IMR-90 (cell line): ENCODE measurements at regions not wholly inside any gene's neighbourhood (a gene's known extent, or its start where the extent isn't known, plus 50 kb on each side); places are given as distances from the start of the nearest gene placed in this dataset.

Experiments used
- ATAC-seq: fragments of 200-7000 bp; cut with Tn5 transposase; 2 replicates; pipeline ENCODE4 v1.9.1; 2020; ENCODE audit warnings: low read depth, mild to moderate bottlenecking, moderate library complexity
- BruUV-seq: library from RNA; stranded (reverse); fragments of 400-500 nt; replicated peaks from 2 replicates; lab custom pipeline; 2021; lab: Mats Ljungman, UMichigan
- CTCF ChIA-PET: fragments of 300-600 bp; formaldehyde crosslinking; extraction: SDS; loops from one replicate; lab custom pipeline; 2021; ENCODE audit warnings: antibody characterized with exemption; lab: Yijun Ruan, JAX
- POLR2A ChIA-PET: fragments of 300-600 bp; sonication (Branson Sonifier 250); formaldehyde crosslinking; loops from one replicate; lab custom pipeline; 2022; ENCODE audit warnings: antibody characterized with exemption; ENCODE audit not compliant: unreplicated experiment; lab: Charles Lee
- DNase-seq: peaks from one replicate; pipeline ENCODE4 v3.0.0; 2013
- H2AFZ ChIP-seq: replicated peaks from 2 replicates; pipeline ENCODE3; 2013; ENCODE audit warnings: low read length, mild to moderate bottlenecking; ENCODE audit not compliant: poor library complexity
- H2AK5ac ChIP-seq: 2 replicates; pipeline ENCODE4 v1.6.1; 2013; ENCODE audit warnings: low read depth, low read length, inconsistent platforms
- H2AK9ac ChIP-seq: replicated peaks from 2 replicates; pipeline ENCODE3; 2013; ENCODE audit warnings: mild to moderate bottlenecking, low read depth, low read length, moderate library complexity; ENCODE audit not compliant: poor library complexity
- H2BK120ac ChIP-seq: 2 replicates; pipeline ENCODE4 v1.6.1; 2013; ENCODE audit warnings: low read depth, low read length, inconsistent platforms
- H2BK15ac ChIP-seq: 3 replicates; pipeline ENCODE4 v1.6.1; 2013; ENCODE audit warnings: low read depth, low read length, inconsistent platforms
- H2BK20ac ChIP-seq: 2 replicates; pipeline ENCODE4 v1.6.1; 2013; ENCODE audit warnings: low read depth, mild to moderate bottlenecking, inconsistent platforms, low read length, moderate library complexity
- H2BK5ac ChIP-seq: 2 replicates; pipeline ENCODE4 v1.6.1; 2013; ENCODE audit warnings: mild to moderate bottlenecking, low read depth, low read length, inconsistent platforms; ENCODE audit not compliant: poor library complexity, severe bottlenecking
- H3K14ac ChIP-seq: replicated peaks from 2 replicates; pipeline ENCODE4 v1.6.1; 2013; ENCODE audit warnings: low read depth, low read length, inconsistent platforms
- H3K18ac ChIP-seq: 2 replicates; pipeline ENCODE4 v1.6.1; 2013; ENCODE audit warnings: low read depth, low read length, control low read depth
- H3K23ac ChIP-seq: 2 replicates; pipeline ENCODE4 v1.6.1; 2013; ENCODE audit warnings: low read depth, low read length, inconsistent platforms
- H3K27ac ChIP-seq: 2 replicates; pipeline ENCODE4 v1.5.1; 2013; ENCODE audit warnings: mild to moderate bottlenecking, control low read depth, low read length; ENCODE audit not compliant: insufficient read depth
- H3K27me3 ChIP-seq: 2 replicates; pipeline ENCODE4 v1.6.1; 2013; ENCODE audit warnings: low read length; ENCODE audit not compliant: control insufficient read depth, insufficient read depth
- H3K36me3 ChIP-seq: 2 replicates; pipeline ENCODE4 v1.6.1; 2013; ENCODE audit warnings: low read length, mixed read lengths; ENCODE audit not compliant: control insufficient read depth, insufficient read depth
- H3K4ac ChIP-seq: 2 replicates; pipeline ENCODE4 v1.6.1; 2013; ENCODE audit warnings: low read depth, low read length, inconsistent platforms
- H3K4me1 ChIP-seq: 2 replicates; pipeline ENCODE4 v1.6.1; 2013; ENCODE audit warnings: low read length, mixed read lengths; ENCODE audit not compliant: control insufficient read depth, insufficient read depth
- H3K4me2 ChIP-seq: 2 replicates; pipeline ENCODE4 v1.6.1; 2013; ENCODE audit warnings: low read depth, mild to moderate bottlenecking, control low read depth, low read length, moderate library complexity
- H3K4me3 ChIP-seq: 2 replicates; pipeline ENCODE4 v1.5.1; 2013; ENCODE audit warnings: low read depth, mild to moderate bottlenecking, control low read depth, low read length, moderate library complexity; ENCODE audit not compliant: insufficient read depth
- H3K56ac ChIP-seq: 2 replicates; pipeline ENCODE4 v1.6.1; 2013; ENCODE audit warnings: low read length, inconsistent platforms; ENCODE audit not compliant: insufficient read depth; ENCODE audit errors: extremely low read depth
- H3K79me1 ChIP-seq, 2 experiments: 2 replicates each; pipeline ENCODE4 v1.6.1; 2013; ENCODE audit warnings: low read length in 2 of 2, inconsistent platforms in 1 of 2, low read depth in 1 of 2
- H3K9ac ChIP-seq: 2 replicates; pipeline ENCODE4 v1.6.1; 2013; ENCODE audit warnings: low read depth, low read length, control low read depth
- H3K9me1 ChIP-seq: 2 replicates; pipeline ENCODE4 v1.6.1; 2013; ENCODE audit warnings: low read length, inconsistent platforms; ENCODE audit not compliant: insufficient read depth
- H3K9me3 ChIP-seq: 2 replicates; pipeline ENCODE4 v1.6.1; 2013; ENCODE audit warnings: low read length; ENCODE audit not compliant: control insufficient read depth, insufficient read depth
- H4K20me1 ChIP-seq: 2 replicates; pipeline ENCODE4 v1.6.1; 2013; ENCODE audit warnings: low read length, inconsistent platforms; ENCODE audit not compliant: insufficient read depth
- H4K5ac ChIP-seq: 2 replicates; pipeline ENCODE4 v1.6.1; 2013; ENCODE audit warnings: mild to moderate bottlenecking, low read depth, low read length, control low read depth
- H4K8ac ChIP-seq, 2 experiments: 2 replicates each; pipeline ENCODE4 v1.6.1; 2013; ENCODE audit warnings: low read depth in 2 of 2, low read length in 2 of 2, control low read depth in 1 of 2, inconsistent platforms in 1 of 2
- H4K91ac ChIP-seq: 2 replicates; pipeline ENCODE4 v1.6.1; 2013; ENCODE audit warnings: low read depth, low read length, inconsistent platforms; ENCODE audit not compliant: insufficient read depth
- CEBPB ChIP-seq: IDR thresholded peaks from 2 replicates; pipeline ENCODE4 v1.6.1; 2012; ENCODE audit warnings: low read depth, low read length, improper control_type of control experiment
- CHD1 ChIP-seq: IDR thresholded peaks from 2 replicates; pipeline ENCODE4 v1.6.1; 2012; ENCODE audit warnings: low read depth, low read length, improper control_type of control experiment
- FOS ChIP-seq: fragments of 150-350 bp; IDR thresholded peaks from 2 replicates; pipeline ENCODE4 v1.6.1; 2016; ENCODE audit warnings: low read depth, low read length
- MAFK ChIP-seq: IDR thresholded peaks from 2 replicates; pipeline ENCODE4 v1.6.1; 2012; ENCODE audit warnings: low read depth, low read length, improper control_type of control experiment
- MAZ ChIP-seq: IDR thresholded peaks from 2 replicates; pipeline ENCODE4 v1.6.1; 2012; ENCODE audit warnings: low read depth, mild to moderate bottlenecking, low read length, improper control_type of control experiment, moderate library complexity, borderline replicate concordance
- MXI1 ChIP-seq: IDR thresholded peaks from 2 replicates; pipeline ENCODE4 v1.6.1; 2012; ENCODE audit warnings: low read depth, mild to moderate bottlenecking, low read length, moderate library complexity, borderline replicate concordance
- NFE2L2 ChIP-seq: fragments of 150-350 bp; IDR thresholded peaks from 2 replicates; pipeline ENCODE4 v1.6.1; 2016; ENCODE audit warnings: low read depth, mild to moderate bottlenecking, low read length
- POLR2A ChIP-seq: IDR thresholded peaks from 2 replicates; pipeline ENCODE4 v1.6.1; 2012; ENCODE audit warnings: mild to moderate bottlenecking, low read depth, low read length
- RAD21 ChIP-seq: IDR thresholded peaks from 2 replicates; pipeline ENCODE4 v1.6.1; 2012; ENCODE audit warnings: low read length, improper control_type of control experiment
- RCOR1 ChIP-seq: IDR thresholded peaks from 2 replicates; pipeline ENCODE4 v1.6.1; 2012; ENCODE audit warnings: mild to moderate bottlenecking, low read length, improper control_type of control experiment; ENCODE audit not compliant: insufficient replicate concordance
- RFX5 ChIP-seq: IDR thresholded peaks from 2 replicates; pipeline ENCODE4 v1.8.0; 2012; ENCODE audit warnings: low read depth, mild to moderate bottlenecking, low read length, moderate library complexity
- SMC3 ChIP-seq: fragments of 150-350 bp; IDR thresholded peaks from 2 replicates; pipeline ENCODE4 v1.6.1; 2016; ENCODE audit warnings: low read depth, mild to moderate bottlenecking, antibody characterized with exemption, low read length, moderate library complexity
- USF2 ChIP-seq: fragments of 150-350 bp; IDR thresholded peaks from 2 replicates; pipeline ENCODE4 v1.6.1; 2017; ENCODE audit warnings: mild to moderate bottlenecking, antibody characterized with exemption, low read length, low read depth
- WGBS, 2 experiments: methylation state at CpG; one replicate each; pipeline versions ENCODE4 v1.1.5 to v1.1.7; 2013; ENCODE audit warnings: missing lambda C conversion rate in 2 of 2; ENCODE audit not compliant: insufficient read length in 1 of 2; ENCODE audit errors: extremely low coverage in 2 of 2; 5-methylcytosine and 5-hydroxymethylcytosine counted together
- dilution Hi-C: fragments of 300-500 bp; cut with HindIII; formaldehyde crosslinking; loops from one replicate; pipeline ENCODE4 v1.14.3; 2018; ENCODE audit warnings: low sequenced_read_pairs; ENCODE audit not compliant: unreplicated experiment
- in situ Hi-C: fragments of 300-500 bp; cut with MboI; formaldehyde crosslinking; loops from 3 replicates; pipeline ENCODE4 v1.14.3; 2019; ENCODE audit warnings: low sequenced_read_pairs, inconsistent platforms, mixed read lengths
- intact Hi-C: fragments of 100-400 bp; cut with micrococcal nuclease; formaldehyde crosslinking; loops from 2 replicates; pipeline ENCODE4 v1.10.0; 2022
- TF ChIP-seq, protein P1 (sequence below): fragments of 150-350 bp; IDR thresholded peaks from 2 replicates; pipeline ENCODE4 v1.6.1; 2016; ENCODE audit warnings: low read depth, mild to moderate bottlenecking, low read length, moderate library complexity, borderline replicate concordance

DNA sequence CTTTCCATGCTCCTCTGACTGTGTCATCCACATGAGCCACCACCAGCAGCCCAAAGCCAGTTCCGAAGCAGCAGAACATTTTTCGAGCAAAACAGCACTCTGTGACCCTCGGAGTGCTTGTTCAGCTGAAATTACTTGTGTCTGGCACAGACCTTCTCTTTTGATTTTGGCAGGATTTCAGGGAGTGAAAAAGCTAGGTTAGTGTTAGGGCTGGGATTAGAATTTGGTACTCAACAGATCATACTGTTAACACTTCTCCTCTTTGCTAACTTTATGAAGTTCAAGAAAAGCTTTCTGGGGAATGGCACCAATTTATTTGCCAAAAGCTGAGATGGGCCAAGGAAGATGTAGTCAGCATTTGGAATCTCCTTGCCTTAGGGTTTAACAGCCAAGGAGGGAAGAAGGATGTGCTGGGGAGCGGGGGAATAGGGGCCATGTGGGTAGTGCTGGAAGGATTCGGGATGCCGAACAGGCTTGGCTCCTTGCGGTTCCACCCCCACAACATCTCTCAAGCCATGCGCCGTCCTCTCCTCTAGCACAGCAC is 55.1 kb upstream of the TRA2B start:
- H3K79me1 ChIP-seq, result no peaks in the 10 kb centered on the region
- peak overlapping the region; percentile 21 for H2BK120ac ChIP-seq
- H3K23ac ChIP-seq, result no peak overlapping the region
- 0 out of 2 replicates have a peak overlapping the region, but pooled peaks have one; percentile 32 for H3K14ac ChIP-seq
- H3K27ac ChIP-seq, result no peak overlapping the region
- H4K8ac ChIP-seq, result peak overlapping the region in 1 of 2 experiments; percentile 8; a peak in 1 of 4 replicates
- intact Hi-C loops, result no loop called here
- 0 out of 2 replicates have a peak overlapping the region, but pooled peaks have one; percentile 6 for H3K18ac ChIP-seq
- no peaks in the 10 kb centered on the region for H3K36me3 ChIP-seq
- H2BK5ac ChIP-seq, result peak overlapping the region; percentile 3
- H3K4me3 ChIP-seq, result no peak overlapping the region
- peaks cover 4% of the 10 kb centered on the region; the same call in 1 of the 2 replicates for H3K9me1 ChIP-seq
- no peaks in the 10 kb centered on the region for H3K9me3 ChIP-seq
- WGBS, 2 experiments, result 26% methylated on average over 6 of the region's 9 CpGs; no CpG with 5 or more reads in 1 of the 2 experiments
- TF ChIP-seq FOS (no peak), SMC3 (no peak), USF2 (no peak), RCOR1 (no peak), RAD21 (no peak), RFX5 (no peak), MAFK (no peak), MXI1 (no peak), MAZ (no peak), NFE2L2 (no peak), CEBPB (no peak), CHD1 (no peak), POLR2A (no peak)
- TF ChIP-seq, protein P1, sequence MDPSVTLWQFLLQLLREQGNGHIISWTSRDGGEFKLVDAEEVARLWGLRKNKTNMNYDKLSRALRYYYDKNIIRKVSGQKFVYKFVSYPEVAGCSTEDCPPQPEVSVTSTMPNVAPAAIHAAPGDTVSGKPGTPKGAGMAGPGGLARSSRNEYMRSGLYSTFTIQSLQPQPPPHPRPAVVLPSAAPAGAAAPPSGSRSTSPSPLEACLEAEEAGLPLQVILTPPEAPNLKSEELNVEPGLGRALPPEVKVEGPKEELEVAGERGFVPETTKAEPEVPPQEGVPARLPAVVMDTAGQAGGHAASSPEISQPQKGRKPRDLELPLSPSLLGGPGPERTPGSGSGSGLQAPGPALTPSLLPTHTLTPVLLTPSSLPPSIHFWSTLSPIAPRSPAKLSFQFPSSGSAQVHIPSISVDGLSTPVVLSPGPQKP, result no peak
- H3K9ac ChIP-seq, result no peak overlapping the region
- CTCF ChIA-PET, result interaction anchor here (1.2 to 1.8 kb wide), 2 partner anchors 10 kb away, joined by 3 to 7 read pairs; no protein-coding TSS in a partner anchor
- H2AFZ ChIP-seq, result peak overlapping the region; percentile 55
- no peak overlapping the region for H4K5ac ChIP-seq
- dilution Hi-C loops, result no loop called here
- peaks cover 10% of the 10 kb centered on the region for H3K4me1 ChIP-seq
- ATAC-seq (peak; percentile 84), DNase-seq (peak; percentile 58)
- H2BK15ac ChIP-seq, result no peak overlapping the region; the same call in 2 of the 3 replicates
- no peak overlapping the region for H2AK9ac ChIP-seq
- POLR2A ChIA-PET, result no interaction called here
- in situ Hi-C loops, result loop anchor here (25.0 kb wide), 1 partner anchor 819 kb away; the partner anchor contains the start of gene RFC4
- no TSS peak for BruUV-seq
- no peaks in the 10 kb centered on the region for H4K20me1 ChIP-seq
- no peak overlapping the region for H3K4ac ChIP-seq
- H3K27me3 ChIP-seq, result no peaks in the 10 kb centered on the region; the same call in 1 of the 2 replicates
- 0 out of 2 replicates have a peak overlapping the region, but pooled peaks have one; percentile 6 for H2AK5ac ChIP-seq
- H2BK20ac ChIP-seq, result peak overlapping the region; percentile 31; the same call in 1 of the 2 replicates
- peak overlapping the region; percentile 3 for H3K4me2 ChIP-seq
- no peak overlapping the region for H3K56ac ChIP-seq
- no peak overlapping the region for H4K91ac ChIP-seq
